Peyer's patch (tissue), 4 donors: ENCODE measurements at regions not wholly inside any gene's neighbourhood (a gene's known extent, or its start where the extent isn't known, plus 50 kb on each side); places are given as distances from the start of the nearest gene placed in this dataset.
"Not testable (repeated sequence)": the region's sequence is repeated elsewhere in the genome, so short reads cannot be mapped to it uniquely, and the experiment has no call there.

ENCODE experiments used
- DNase-seq, 3 donors: peaks; one replicate each; pipeline ENCODE4 v3.0.0-alpha.2; 2017 to 2019
- H3K27ac ChIP-seq, 4 donors: fragments of 200-600 bp; sonication (generic); one replicate each; pipeline ENCODE4 v1.5.1; 2016 to 2019
- H3K27me3 ChIP-seq, 2 donors: fragments of 200-600 bp; sonication (generic); one replicate each; pipeline ENCODE4 v1.5.1; 2019
- H3K36me3 ChIP-seq, 3 donors: fragments of 200-600 bp; sonication (generic); one replicate each; pipeline ENCODE4 v1.5.1; 2016 to 2019
- H3K4me1 ChIP-seq, 4 donors: fragments of 200-600 bp; sonication (generic); one replicate each; pipeline ENCODE4 v1.5.1; 2016 to 2019
- H3K4me3 ChIP-seq, 4 donors: fragments of 200-600 bp; sonication (generic); 1 replicate in 3 of 4; 2 replicates in 1 of 4; pipeline ENCODE4 v1.5.1; 2016 to 2019; ENCODE audit warnings: mild to moderate bottlenecking in 1 of 4
- H3K9me3 ChIP-seq, 4 donors: fragments of 200-600 bp; sonication (generic); one replicate each; pipeline ENCODE4 v1.5.1; 2016 to 2019; ENCODE audit warnings: mild to moderate bottlenecking in 1 of 4
- POLR2A ChIP-seq, 2 donors: fragments of 450-650 bp; IDR thresholded peaks; one replicate each; pipeline ENCODE4 v1.5.1; 2017; ENCODE audit warnings: antibody characterized with exemption in 2 of 2, mild to moderate bottlenecking in 2 of 2, moderate library complexity in 2 of 2
- TF ChIP-seq, protein P1 (sequence below), 6 experiments: fragments of 450-650 bp in 4 of 6; fragments of 200-600 bp in 2 of 6; sonication (generic) in 1 of 6; IDR thresholded peaks; one replicate each; pipeline ENCODE4 v1.5.1; 2017 to 2019; ENCODE audit warnings: antibody characterized with exemption in 6 of 6, mild to moderate bottlenecking in 3 of 6, moderate library complexity in 1 of 6

DNA sequence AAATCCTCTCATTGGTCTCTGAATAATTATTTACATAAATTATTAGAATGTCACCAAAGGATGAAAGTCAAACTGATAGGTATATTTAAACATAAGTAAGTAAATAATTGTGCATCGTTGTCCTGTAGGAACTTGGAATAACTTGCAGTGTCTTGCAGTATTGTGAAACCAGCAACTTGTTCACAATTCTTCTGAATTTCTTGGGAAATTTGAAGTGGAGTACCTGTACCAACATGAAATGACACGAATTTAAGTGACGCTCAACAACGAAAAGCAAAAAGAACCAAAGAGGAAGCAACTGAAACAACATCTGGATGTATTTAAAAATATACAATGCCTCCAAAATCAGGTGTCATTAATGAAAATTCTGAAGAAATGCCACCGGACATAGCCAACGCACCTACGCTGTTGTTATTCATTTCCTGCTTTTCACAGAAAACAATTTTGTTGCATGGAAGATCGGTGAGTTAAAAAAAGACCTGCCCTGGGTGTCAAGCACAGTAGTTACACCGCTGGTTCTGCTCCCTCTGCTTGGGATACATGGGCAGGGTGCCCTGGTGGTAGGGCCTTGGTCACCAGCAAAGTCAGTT, 112.5 kb downstream of the RPLP1 start:
- H3K27me3 ChIP-seq, result no peaks in the 10 kb centered on the region
- H3K4me3 ChIP-seq, result no peak overlapping the region
- no peak for DNase-seq
- no peak overlapping the region for H3K27ac ChIP-seq
- no peaks in the 10 kb centered on the region for H3K9me3 ChIP-seq
- H3K36me3 ChIP-seq, result no peaks in the 10 kb centered on the region
- H3K4me1 ChIP-seq, result peaks cover 0 to 10% (median 3%) of the 10 kb centered on the region in 4 donors
- TF ChIP-seq, protein P1, sequence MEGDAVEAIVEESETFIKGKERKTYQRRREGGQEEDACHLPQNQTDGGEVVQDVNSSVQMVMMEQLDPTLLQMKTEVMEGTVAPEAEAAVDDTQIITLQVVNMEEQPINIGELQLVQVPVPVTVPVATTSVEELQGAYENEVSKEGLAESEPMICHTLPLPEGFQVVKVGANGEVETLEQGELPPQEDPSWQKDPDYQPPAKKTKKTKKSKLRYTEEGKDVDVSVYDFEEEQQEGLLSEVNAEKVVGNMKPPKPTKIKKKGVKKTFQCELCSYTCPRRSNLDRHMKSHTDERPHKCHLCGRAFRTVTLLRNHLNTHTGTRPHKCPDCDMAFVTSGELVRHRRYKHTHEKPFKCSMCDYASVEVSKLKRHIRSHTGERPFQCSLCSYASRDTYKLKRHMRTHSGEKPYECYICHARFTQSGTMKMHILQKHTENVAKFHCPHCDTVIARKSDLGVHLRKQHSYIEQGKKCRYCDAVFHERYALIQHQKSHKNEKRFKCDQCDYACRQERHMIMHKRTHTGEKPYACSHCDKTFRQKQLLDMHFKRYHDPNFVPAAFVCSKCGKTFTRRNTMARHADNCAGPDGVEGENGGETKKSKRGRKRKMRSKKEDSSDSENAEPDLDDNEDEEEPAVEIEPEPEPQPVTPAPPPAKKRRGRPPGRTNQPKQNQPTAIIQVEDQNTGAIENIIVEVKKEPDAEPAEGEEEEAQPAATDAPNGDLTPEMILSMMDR (IDR thresholded peaks at IDR 0.05), result no peak
- no peak for TF ChIP-seq POLR2A (IDR thresholded peaks at IDR 0.05)

DNA sequence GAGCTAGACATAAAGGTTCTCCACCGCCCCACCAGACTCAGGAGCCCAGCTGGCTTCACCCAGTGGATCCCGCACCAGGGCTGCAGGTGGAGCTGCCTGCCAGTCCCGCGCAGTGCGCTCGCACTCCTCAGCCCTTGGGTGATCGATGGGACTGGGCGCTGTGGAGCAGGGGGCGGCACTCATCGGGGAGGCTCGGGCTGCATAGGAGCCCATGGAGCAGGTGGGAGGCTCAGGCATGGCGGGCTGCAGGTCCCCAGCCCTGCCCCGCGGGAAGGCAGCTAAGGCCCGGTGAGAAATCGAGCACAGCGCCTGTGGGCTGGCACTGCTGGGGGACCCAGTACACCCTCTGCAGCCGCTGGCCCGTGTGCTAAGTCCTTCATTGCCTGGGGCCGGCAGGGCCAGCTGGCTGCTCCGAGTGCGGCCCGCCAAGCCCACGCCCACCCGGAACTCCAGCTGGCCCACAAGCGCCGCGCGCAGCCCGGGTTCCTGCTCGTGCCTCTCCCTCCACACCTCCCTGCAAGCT, 114.7 kb downstream of the RPLP1 start:
- H3K4me3 ChIP-seq, H3K9me3 ChIP-seq, H3K27me3 ChIP-seq, H3K4me1 ChIP-seq, H3K27ac ChIP-seq, H3K36me3 ChIP-seq, DNase-seq: not testable (repeated sequence)

DNA sequence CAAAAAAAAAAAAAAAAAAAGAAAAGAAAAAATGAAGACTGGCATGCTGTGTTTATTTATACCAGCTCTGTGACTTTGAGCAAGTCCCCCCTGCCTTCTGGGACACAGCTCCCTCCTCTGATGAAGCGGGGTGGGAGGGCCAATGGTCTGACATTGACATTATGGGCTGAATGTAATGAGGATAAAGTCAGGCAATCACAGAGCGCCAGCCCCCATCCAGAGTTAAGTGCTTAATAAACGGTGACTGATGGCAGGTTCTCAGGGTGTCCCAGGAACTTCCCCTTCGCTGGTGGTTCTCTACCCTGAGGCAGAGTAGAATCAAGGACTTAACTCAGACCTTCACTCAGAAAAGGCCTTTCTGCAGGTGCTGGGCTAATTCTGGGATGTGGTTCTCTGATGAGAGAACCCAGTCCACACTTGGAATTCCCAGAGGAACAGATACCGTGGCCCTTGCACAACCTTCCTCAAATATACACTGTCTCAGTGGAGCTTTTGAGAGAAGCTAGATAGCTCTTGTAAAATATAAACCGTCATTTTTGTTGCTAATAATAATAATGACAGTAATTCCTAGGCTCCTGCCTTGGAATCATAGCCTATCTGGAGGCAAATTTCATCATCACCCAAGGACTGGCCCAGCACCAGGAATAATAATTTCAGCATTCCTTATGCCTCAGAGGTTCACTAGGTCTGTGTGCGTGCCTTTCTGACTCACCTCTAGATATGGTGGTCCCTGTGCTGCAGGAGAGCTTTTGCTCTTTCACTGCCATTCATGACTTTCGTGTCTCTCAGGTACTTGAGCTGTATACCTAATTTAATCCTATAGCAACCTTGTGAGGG, 115.8 kb downstream of the RPLP1 start:
- no peaks in the 10 kb centered on the region for H3K4me1 ChIP-seq
- no peak overlapping the region for H3K27ac ChIP-seq
- H3K27me3 ChIP-seq, result no peaks in the 10 kb centered on the region
- TF ChIP-seq, protein P1 (IDR thresholded peaks at IDR 0.05), result no peak
- no peak for TF ChIP-seq POLR2A (IDR thresholded peaks at IDR 0.05)
- no peak overlapping the region for H3K4me3 ChIP-seq
- H3K36me3 ChIP-seq, result no peaks in the 10 kb centered on the region
- no peak for DNase-seq
- H3K9me3 ChIP-seq, result no peaks in the 10 kb centered on the region

DNA sequence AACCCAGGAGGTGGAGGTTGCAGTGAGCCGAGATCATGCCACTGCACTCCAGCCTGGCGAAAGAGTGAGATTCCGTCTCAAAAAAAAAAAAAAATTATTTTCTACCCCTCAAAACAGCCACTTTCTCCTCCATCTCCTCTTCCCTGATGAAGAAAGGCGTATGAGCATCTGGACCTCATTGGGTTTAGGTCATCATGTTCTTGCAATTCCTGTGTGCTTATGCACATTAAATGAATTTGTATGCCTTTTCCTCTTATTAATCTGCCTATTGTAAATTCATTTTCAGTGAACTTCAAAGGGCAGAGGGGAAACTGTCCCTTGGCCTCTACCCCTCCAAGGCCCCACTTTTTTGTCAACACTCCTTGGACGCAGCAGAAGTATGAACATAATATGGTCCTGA, 117.8 kb downstream of the RPLP1 start:
- Histone ChIP-seq H3K27me3 (no peaks in the 10 kb centered on the region), H3K27ac (no peak overlapping the region), H3K36me3 (no peaks in the 10 kb centered on the region), H3K4me3 (no peak overlapping the region), H3K4me1 (no peaks in the 10 kb centered on the region), H3K9me3 (no peaks in the 10 kb centered on the region)
- no peak for TF ChIP-seq POLR2A (IDR thresholded peaks at IDR 0.05)
- TF ChIP-seq, protein P1 (IDR thresholded peaks at IDR 0.05), result no peak
- DNase-seq, result no peak

DNA sequence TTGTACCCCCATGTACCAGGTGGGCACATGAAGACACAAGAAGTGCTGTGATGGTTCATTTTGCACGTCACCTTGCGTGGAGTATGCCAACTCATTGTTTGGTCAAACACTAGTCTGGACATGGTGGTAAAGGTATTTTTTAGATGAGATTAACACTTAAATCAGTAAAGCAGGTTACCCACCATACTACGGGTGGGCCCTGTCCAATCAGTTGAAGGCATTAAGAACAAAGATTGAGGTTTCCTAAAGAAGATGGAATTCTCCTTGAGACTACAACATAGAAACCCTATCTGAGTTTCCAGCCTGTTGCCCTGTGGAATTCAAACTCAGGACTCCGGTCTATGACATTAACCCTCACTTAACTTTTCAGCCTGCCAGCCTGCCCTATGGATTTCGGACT, 118.4 kb downstream of the RPLP1 start:
- no peak overlapping the region for H3K4me3 ChIP-seq
- DNase-seq, result no peak
- no peak overlapping the region for H3K27ac ChIP-seq
- H3K4me1 ChIP-seq, result peaks cover 0 to 4% (median 0%) of the 10 kb centered on the region in 4 donors
- H3K27me3 ChIP-seq, result no peaks in the 10 kb centered on the region
- H3K9me3 ChIP-seq, result no peaks in the 10 kb centered on the region
- H3K36me3 ChIP-seq, result no peaks in the 10 kb centered on the region
- TF ChIP-seq, protein P1 (IDR thresholded peaks at IDR 0.05), result no peak
- TF ChIP-seq POLR2A (IDR thresholded peaks at IDR 0.05), result no peak

DNA sequence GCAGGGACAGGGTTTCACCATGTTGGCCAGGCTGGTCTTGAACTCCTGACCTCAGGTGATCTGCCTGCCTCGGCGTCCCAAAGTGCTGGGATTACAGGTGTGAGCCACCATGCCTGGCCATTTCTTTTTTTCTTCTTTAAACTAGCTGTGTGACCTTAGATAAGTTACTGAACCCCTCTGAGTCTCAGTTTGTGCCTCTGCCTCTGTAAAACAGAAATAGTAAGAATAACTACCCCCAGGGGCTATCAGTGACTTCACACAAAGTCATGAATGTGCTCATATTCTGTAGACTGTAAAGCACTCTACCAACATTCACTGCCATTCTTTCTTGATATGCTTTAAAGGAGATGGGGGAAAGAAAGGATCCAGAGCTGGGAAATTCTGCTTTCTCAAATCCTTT, 120.7 kb downstream of the RPLP1 start:
- peaks cover 3 to 17% (median 8%) of the 10 kb centered on the region in 4 donors for H3K4me1 ChIP-seq
- H3K4me3 ChIP-seq, DNase-seq, H3K36me3 ChIP-seq, H3K9me3 ChIP-seq, H3K27me3 ChIP-seq, H3K27ac ChIP-seq: not testable (repeated sequence)
